HEK293T (cell line): ENCODE measurements at regions not wholly inside any gene's neighbourhood (a gene's known extent, or its start where the extent isn't known, plus 50 kb on each side); places are given as distances from the start of the nearest gene placed in this dataset.

Source experiments
- CTCF ChIA-PET: fragments of 350-600 bp; formaldehyde crosslinking; extraction: SDS; loops from one replicate; lab custom pipeline; 2021; ENCODE audit warnings: antibody characterized with exemption, inconsistent platforms; lab: Yijun Ruan, JAX
- POLR2A ChIA-PET: fragments of 350-600 bp; formaldehyde crosslinking; extraction: SDS; loops from one replicate; lab custom pipeline; 2020; ENCODE audit warnings: antibody characterized with exemption, inconsistent platforms; lab: Yijun Ruan, JAX
- DNase-seq: peaks from one replicate; pipeline ENCODE4 v3.0.0; 2012; ENCODE audit warnings: mixed read lengths; ENCODE audit errors: extremely low spot score
- ARNT ChIP-seq: fragments of 450-650 bp; IDR thresholded peaks from 2 replicates; pipeline ENCODE4 v1.6.1; 2017; ENCODE audit warnings: mild to moderate bottlenecking
- BHLHE40 ChIP-seq: fragments of 450-650 bp; IDR thresholded peaks from 2 replicates; pipeline ENCODE4 v1.6.1; 2016; ENCODE audit warnings: mild to moderate bottlenecking, moderate library complexity, borderline replicate concordance
- CTBP1 ChIP-seq: fragments of 450-650 bp; IDR thresholded peaks from 2 replicates; pipeline ENCODE4 v1.6.1; 2016; ENCODE audit warnings: borderline replicate concordance
- ELF4 ChIP-seq: fragments of 450-650 bp; IDR thresholded peaks from 2 replicates; pipeline ENCODE4 v1.6.1; 2017; ENCODE audit warnings: antibody characterized with exemption
- FOXA1 ChIP-seq: fragments of 450-650 bp; IDR thresholded peaks from 2 replicates; pipeline ENCODE4 v1.6.1; 2016; ENCODE audit warnings: mild to moderate bottlenecking
- FOXK2 ChIP-seq: fragments of 450-650 bp; IDR thresholded peaks from 2 replicates; pipeline ENCODE4 v1.6.1; 2016; ENCODE audit warnings: mild to moderate bottlenecking
- FOXM1 ChIP-seq: fragments of 450-650 bp; IDR thresholded peaks from 2 replicates; pipeline ENCODE4 v1.6.1; 2017; ENCODE audit warnings: mild to moderate bottlenecking, borderline replicate concordance
- HDGF ChIP-seq: fragments of 450-650 bp; IDR thresholded peaks from 2 replicates; pipeline ENCODE4 v1.6.1; 2017; ENCODE audit warnings: antibody characterized with exemption, borderline replicate concordance
- L3MBTL2 ChIP-seq: fragments of 450-650 bp; conservative IDR thresholded peaks from 2 replicates; pipeline ENCODE4 v1.6.1; 2016; ENCODE audit warnings: mild to moderate bottlenecking
- LEF1 ChIP-seq: fragments of 450-650 bp; IDR thresholded peaks from 2 replicates; pipeline ENCODE4 v1.6.1; 2017; ENCODE audit warnings: mild to moderate bottlenecking, borderline replicate concordance
- NFRKB ChIP-seq: fragments of 450-650 bp; IDR thresholded peaks from 2 replicates; pipeline ENCODE4 v1.6.1; 2016; ENCODE audit warnings: mild to moderate bottlenecking, moderate library complexity
- SP1 ChIP-seq: fragments of 450-650 bp; IDR thresholded peaks from 2 replicates; pipeline ENCODE4 v1.6.1; 2017
- SUZ12 ChIP-seq: fragments of 450-650 bp; IDR thresholded peaks from 2 replicates; pipeline ENCODE4 v1.6.1; 2016; ENCODE audit warnings: mild to moderate bottlenecking
- TARDBP ChIP-seq: fragments of 450-650 bp; IDR thresholded peaks from 2 replicates; pipeline ENCODE4 v1.6.1; 2016
- ZNF384 ChIP-seq: fragments of 450-650 bp; IDR thresholded peaks from 2 replicates; pipeline ENCODE4 v1.6.1; 2016
- TF ChIP-seq, protein P1 (sequence below): fragments of 450-650 bp; IDR thresholded peaks from 2 replicates; pipeline ENCODE4 v1.6.1; 2016

DNA sequence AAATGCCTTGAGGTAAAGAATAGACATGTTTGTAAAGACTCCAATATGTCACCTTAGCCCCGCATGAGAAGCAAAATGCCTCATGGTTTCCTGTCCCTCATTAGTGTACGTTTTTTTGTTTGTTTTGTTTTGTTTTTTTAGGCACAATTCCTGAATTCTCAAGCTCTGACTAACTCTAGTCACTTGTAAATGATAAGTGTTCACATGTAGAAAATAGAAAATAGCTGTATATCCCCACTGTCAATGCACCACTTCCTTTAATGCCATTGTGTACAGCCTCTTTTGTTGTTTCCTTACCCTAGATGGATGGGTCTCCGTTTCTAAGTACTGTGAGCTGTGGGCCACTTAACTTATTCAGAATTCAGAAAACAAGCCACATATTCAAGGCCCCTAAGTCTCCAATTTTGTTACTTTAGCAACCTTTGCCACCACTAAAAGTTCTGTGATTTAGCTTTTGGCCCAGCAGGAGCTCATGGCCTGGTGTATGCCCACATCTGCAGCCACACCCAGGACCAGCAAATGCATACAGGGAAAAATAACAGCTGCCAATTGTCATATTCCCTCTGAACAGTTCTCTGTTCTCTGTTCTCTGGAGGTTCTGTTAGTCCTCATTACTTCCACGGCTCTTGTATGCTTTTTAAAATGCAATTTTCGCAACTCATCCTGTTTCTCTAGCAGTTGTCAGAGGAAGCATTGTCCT is 655.5 kb downstream of the GBE1 start:
- DNase-seq: no peak
- ChIA-PET POLR2A (no interaction called here), CTCF (no interaction called here)
- TF ChIP-seq HDGF: no peak

DNA sequence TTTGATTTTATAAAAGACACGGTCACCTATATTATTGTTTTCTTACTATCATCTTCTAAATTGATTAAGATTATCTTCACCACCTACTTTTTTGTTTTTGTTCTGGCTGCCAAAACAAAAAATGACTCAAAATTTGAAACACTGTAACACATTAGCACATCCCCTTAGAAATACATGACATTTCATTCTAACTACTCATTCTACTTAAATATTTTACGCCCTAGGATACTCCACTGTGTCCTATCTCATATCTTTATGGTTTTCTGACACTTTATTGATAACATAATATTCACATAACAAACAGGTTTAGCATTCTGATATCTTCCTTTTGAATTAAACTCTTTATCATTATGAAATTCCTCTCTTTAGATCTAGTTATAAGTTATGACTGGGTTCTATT is 656.2 kb downstream of the GBE1 start:
- no peak for DNase-seq

DNA sequence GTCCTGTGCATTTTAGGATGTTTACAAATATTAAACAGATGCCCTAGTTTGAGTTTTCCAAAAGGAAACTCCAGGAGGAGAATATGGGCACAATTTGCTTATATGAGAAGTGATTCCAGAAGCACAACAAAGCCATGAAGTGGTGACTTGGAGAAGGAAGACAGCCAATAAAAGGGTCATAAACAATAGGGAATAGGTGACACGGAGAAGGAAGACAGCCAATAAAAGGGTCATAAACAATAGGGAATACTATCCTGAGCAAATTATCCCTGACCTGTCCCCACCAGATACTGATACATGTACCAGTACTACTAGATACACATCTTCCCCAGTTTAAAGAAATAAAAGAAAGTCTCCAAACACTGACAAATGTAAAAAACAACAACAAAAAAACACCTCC is 663.6 kb downstream of the GBE1 start:
- POLR2A ChIA-PET: no interaction called here

More for the DNA sequence above, 656.2 kb downstream of the GBE1 start:
- CTCF ChIA-PET: no interaction called here
- TF ChIP-seq ELF4: no peak
- no peak for TF ChIP-seq BHLHE40
- TF ChIP-seq SUZ12: no peak
- POLR2A ChIA-PET: no interaction called here

DNA sequence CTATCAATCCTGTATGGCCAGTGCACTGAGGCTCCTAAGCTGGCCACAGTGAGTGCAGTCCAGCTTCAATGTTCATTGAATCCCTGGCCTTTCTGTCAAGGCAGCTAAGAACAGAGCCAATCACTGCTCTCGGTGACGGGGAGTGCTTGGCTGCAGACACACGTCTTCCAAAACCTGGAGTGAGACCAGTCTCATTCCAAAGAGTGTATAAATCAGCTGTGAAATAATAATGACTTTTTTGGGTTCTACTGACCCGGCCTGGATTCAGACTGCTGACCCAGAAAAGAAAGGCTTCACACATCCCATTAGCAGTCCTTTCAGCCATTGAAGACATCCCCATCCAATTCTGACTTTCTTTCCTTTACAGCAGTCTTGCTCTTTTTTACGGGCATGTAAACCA is 665.5 kb downstream of the GBE1 start:
- TF ChIP-seq SUZ12: no peak
- no peak for TF ChIP-seq LEF1
- no peak for TF ChIP-seq FOXA1
- CTCF ChIA-PET: no interaction called here
- POLR2A ChIA-PET: no interaction called here
- no peak for DNase-seq

More for the DNA sequence above, 663.6 kb downstream of the GBE1 start:
- CTCF ChIA-PET: no interaction called here
- no peak for DNase-seq
- TF ChIP-seq, protein P1, sequence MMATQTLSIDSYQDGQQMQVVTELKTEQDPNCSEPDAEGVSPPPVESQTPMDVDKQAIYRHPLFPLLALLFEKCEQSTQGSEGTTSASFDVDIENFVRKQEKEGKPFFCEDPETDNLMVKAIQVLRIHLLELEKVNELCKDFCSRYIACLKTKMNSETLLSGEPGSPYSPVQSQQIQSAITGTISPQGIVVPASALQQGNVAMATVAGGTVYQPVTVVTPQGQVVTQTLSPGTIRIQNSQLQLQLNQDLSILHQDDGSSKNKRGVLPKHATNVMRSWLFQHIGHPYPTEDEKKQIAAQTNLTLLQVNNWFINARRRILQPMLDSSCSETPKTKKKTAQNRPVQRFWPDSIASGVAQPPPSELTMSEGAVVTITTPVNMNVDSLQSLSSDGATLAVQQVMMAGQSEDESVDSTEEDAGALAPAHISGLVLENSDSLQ: peak; percentile 51
- no peak for TF ChIP-seq HDGF

DNA sequence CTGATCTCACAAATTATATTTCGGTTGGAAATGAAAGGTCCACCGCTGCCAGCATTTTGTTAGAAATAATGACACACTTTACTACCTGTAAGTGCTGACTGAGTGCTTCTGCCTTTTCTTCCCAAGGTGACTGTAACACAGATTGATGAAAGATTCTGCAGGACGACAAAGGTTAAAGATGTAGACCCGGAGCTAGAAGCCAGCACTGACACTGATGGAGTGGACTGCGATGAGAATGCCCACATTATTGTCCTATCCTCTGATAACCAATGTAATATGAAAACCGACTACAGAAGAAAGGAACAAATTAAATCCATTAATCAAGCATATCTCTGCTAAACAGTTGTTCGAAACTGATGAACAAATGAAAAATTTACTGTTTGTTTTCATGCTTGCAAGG is 666.5 kb downstream of the GBE1 start:
- TF ChIP-seq FOXM1 (no peak), FOXA1 (no peak), ELF4 (no peak), NFRKB (no peak), HDGF (no peak), BHLHE40 (no peak), TARDBP (no peak), ARNT (no peak), FOXK2 (no peak), ZNF384 (no peak), CTBP1 (no peak)
- TF ChIP-seq, protein P1: no peak
- POLR2A ChIA-PET: no interaction called here
- no peak for DNase-seq
- CTCF ChIA-PET: no interaction called here

DNA sequence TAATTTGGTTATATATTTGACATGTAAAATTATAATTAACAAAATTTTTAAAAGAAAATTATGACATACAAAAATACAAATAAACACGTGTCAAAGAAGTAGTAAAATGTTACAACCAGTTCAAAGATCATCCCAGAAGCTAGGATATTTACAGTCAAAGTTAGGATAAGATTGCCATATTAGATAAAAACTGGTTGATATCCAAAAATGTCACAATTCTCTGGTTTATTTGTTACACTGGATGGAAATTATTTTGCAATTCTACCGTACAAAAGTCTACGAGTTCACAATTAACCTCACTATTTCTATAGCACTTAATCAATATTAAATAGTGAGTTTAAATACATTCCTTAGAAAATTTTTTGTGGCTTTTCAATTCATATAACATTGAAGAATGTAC is 673.8 kb downstream of the GBE1 start:
- TF ChIP-seq NFRKB (no peak), TARDBP (no peak), L3MBTL2 (no peak), BHLHE40 (no peak), LEF1 (no peak), FOXM1 (no peak), HDGF (no peak), FOXA1 (no peak), SP1 (no peak), CTBP1 (no peak), FOXK2 (no peak), ZNF384 (no peak), ELF4 (no peak), ARNT (no peak), SUZ12 (no peak)
- TF ChIP-seq, protein P1: no peak
- ChIA-PET POLR2A (no interaction called here), CTCF (no interaction called here)
- DNase-seq: no peak

DNA sequence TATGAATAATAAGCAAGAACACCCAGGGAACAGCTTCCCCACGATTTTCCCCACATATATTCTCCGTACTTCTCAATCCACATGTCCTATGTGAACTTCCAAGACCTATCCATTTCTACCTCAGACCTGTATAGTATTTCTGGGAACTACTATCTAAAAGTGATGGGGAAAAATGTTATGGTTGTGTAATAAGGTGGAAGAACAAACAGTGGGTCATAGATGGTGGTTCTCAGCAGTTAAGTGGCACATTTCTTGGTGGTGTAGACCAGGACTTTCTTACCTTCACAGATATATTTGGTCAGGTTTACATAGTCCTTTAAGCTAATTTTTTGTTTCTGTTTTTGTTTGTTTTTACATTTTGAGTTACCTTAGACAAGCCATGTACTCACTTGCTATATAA is 675.1 kb downstream of the GBE1 start:
- TF ChIP-seq L3MBTL2 (no peak), FOXK2 (no peak), HDGF (no peak), TARDBP (no peak), FOXM1 (no peak), ELF4 (no peak), CTBP1 (no peak), BHLHE40 (no peak), SUZ12 (no peak), NFRKB (no peak), FOXA1 (no peak), LEF1 (no peak), ZNF384 (no peak)
- TF ChIP-seq, protein P1: no peak
- no peak for DNase-seq
- POLR2A ChIA-PET: no interaction called here
- CTCF ChIA-PET: no interaction called here
